ENCODE measurements at regions not wholly inside any gene's neighbourhood (a gene's known extent, or its start where the extent isn't known, plus 50 kb on each side); places are given as distances from the start of the nearest gene placed in this dataset.
"Not testable (repeated sequence)": the region's sequence is repeated elsewhere in the genome, so short reads cannot be mapped to it uniquely, and the experiment has no call there.

DNA sequence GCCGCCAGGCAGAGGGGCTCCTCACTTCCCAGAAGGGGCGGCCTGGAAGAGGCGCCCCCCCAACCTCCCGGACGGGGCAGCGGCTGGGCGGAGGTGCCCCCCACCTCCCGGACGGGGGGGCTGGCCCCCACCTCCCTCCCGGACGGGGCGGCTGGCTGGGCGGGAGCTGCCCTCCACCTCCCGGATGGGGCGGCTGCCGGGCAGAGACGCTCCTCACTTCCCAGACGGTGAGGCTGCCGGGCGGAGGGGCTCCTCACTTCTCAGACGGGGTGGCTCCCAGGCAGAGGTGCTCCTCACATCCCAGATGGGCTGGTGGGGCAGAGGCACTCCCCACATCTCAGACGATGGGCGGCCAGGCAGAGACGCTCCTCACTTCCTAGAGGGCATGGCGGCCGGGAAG is 389.7 kb upstream of the EYS start:
- H3K36me3 ChIP-seq (ENCODE audit: insufficient read depth, low read length) = no peaks in the 10 kb centered on the region
- no peaks in the 10 kb centered on the region for H3K27me3 ChIP-seq (ENCODE audit: insufficient read depth, low read length)
- no peaks in the 10 kb centered on the region for H3K9me3 ChIP-seq (ENCODE audit: low read length)
- no peak overlapping the region for H2AFZ ChIP-seq (ENCODE audit: low read depth, low read length)
- H3K4me1 ChIP-seq (ENCODE audit: insufficient read depth, low read length) = no peaks in the 10 kb centered on the region
- H3K4me3 ChIP-seq (ENCODE audit: low read length) = no peak overlapping the region

DNA sequence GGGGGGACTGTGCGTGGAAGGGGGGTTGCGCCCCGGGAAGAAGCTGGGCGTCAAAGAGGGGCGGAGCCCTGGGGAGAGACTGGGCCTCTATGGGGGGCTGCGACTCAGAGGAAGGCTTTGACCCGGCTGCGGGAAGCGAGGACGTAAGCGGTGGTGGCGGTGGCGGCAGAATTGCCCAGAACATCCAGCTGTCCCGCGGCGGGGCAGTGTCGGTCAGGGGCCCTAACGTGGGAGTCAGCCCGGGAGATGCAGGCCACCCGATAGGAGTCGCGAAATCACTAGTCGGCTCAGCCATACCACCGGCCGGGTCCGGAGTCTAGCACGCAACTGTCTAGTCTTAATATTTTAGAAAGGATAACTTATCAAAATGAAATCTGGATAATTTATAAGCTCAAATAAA is 387.6 kb upstream of the EYS start:
- Histone ChIP-seq H3K27me3 (ENCODE audit: insufficient read depth, low read length) (no peaks in the 10 kb centered on the region), H3K36me3 (ENCODE audit: insufficient read depth, low read length) (no peaks in the 10 kb centered on the region), H3K4me1 (ENCODE audit: insufficient read depth, low read length) (no peaks in the 10 kb centered on the region), H3K4me3 (ENCODE audit: low read length) (no peak overlapping the region), H3K9me3 (ENCODE audit: low read length) (no peaks in the 10 kb centered on the region), H2AFZ (ENCODE audit: low read depth, low read length) (no peak overlapping the region)

DNA sequence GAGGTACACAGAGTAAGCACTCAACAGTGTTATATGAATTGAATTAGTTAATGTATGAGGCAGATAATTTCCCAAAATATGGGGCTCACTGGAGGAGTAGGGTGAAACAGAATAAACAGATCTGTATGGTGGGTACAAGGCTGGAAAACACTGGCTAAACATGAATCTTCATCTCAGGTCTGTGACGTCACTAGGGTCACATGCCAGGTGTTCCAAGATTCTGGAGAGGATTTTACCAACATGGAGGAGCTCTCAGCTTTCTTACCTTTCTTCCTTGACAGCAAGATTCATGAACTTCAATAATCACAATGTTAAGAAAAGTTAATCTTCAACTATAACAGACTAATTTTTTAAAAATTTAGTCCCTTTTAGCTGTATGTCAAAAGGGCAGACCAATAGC is 385.3 kb upstream of the EYS start:
- not testable (repeated sequence) for H3K4me1 ChIP-seq (ENCODE audit: insufficient read depth, low read length); H3K4me3 ChIP-seq (ENCODE audit: low read length); H2AFZ ChIP-seq (ENCODE audit: low read depth, low read length); H3K9me3 ChIP-seq (ENCODE audit: low read length); H3K27me3 ChIP-seq (ENCODE audit: insufficient read depth, low read length); H3K36me3 ChIP-seq (ENCODE audit: insufficient read depth, low read length)

DNA sequence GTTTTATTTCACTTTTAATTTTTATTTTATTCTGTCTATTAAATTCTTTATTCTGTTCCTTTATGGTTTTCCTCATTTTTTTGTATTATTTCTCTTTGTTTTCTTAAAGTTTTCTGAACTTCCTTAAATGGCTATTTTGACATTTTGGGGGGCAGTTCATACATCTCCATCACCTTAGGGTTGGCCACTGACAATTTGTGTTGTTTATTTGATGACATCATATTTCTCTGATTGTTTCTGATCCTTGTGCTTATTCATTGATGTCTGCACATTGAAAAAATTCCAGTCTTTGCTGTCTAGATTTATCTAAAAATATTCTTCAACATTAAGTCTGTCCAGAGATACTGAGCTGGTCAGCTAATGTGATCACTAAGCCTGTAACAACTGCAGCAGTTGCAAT is 379.5 kb upstream of the EYS start:
- H3K4me3 ChIP-seq (ENCODE audit: low read length) = no peak overlapping the region
- peaks cover 8% of the 10 kb centered on the region for H3K9me3 ChIP-seq (ENCODE audit: low read length)
- H3K27me3 ChIP-seq (ENCODE audit: insufficient read depth, low read length) = no peaks in the 10 kb centered on the region
- no peaks in the 10 kb centered on the region for H3K4me1 ChIP-seq (ENCODE audit: insufficient read depth, low read length)
- no peaks in the 10 kb centered on the region for H3K36me3 ChIP-seq (ENCODE audit: insufficient read depth, low read length)
- no peak overlapping the region for H2AFZ ChIP-seq (ENCODE audit: low read depth, low read length)

DNA sequence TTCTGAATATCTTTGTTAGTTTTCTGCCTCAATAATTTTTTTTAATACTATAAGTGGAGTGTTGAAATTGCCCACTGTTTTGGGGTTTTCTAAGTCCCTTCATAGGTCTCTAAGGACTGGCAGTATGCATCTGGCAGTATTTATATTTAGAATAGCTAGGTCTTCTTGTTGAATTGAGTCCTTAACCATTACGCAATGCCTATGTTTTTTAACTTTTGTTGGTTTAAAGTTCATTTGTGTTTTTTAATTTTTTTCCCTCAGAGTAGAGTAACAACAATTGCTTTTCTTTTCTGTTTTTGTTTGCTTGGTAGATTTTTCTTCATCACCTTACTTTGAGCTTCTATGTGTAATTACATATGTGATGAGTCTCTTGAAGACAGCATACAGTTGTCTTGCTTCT is 375.9 kb upstream of the EYS start:
- Histone ChIP-seq H2AFZ (ENCODE audit: low read depth, low read length) (no peak overlapping the region), H3K9me3 (ENCODE audit: low read length) (peaks cover 8% of the 10 kb centered on the region), H3K4me1 (ENCODE audit: insufficient read depth, low read length) (no peaks in the 10 kb centered on the region), H3K27me3 (ENCODE audit: insufficient read depth, low read length) (no peaks in the 10 kb centered on the region), H3K36me3 (ENCODE audit: insufficient read depth, low read length) (no peaks in the 10 kb centered on the region), H3K4me3 (ENCODE audit: low read length) (no peak overlapping the region)

DNA sequence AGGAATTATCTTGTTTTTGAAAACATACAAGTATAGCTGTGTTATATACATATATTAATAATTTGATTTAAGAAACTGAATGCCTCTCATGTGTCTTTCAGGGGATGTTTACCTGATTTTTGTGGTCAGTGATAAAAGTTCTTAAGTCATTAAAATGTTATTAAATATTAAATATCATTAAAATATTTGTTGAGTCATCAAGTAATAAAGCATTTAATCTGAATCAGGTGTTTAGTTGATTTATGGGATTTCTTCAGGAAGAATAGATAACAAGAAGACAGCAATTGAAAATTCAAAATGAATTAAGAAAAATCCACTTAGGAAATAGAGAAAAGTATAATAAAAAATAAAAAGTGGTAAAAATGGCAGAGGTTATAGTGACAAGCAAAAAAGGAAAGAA is 361.9 kb upstream of the EYS start:
- no peak overlapping the region for H2AFZ ChIP-seq (ENCODE audit: low read depth, low read length)
- no peaks in the 10 kb centered on the region for H3K9me3 ChIP-seq (ENCODE audit: low read length)
- H3K36me3 ChIP-seq (ENCODE audit: insufficient read depth, low read length) = no peaks in the 10 kb centered on the region
- H3K4me3 ChIP-seq (ENCODE audit: low read length) = no peak overlapping the region
- no peaks in the 10 kb centered on the region for H3K27me3 ChIP-seq (ENCODE audit: insufficient read depth, low read length)
- no peaks in the 10 kb centered on the region for H3K4me1 ChIP-seq (ENCODE audit: insufficient read depth, low read length)

DNA sequence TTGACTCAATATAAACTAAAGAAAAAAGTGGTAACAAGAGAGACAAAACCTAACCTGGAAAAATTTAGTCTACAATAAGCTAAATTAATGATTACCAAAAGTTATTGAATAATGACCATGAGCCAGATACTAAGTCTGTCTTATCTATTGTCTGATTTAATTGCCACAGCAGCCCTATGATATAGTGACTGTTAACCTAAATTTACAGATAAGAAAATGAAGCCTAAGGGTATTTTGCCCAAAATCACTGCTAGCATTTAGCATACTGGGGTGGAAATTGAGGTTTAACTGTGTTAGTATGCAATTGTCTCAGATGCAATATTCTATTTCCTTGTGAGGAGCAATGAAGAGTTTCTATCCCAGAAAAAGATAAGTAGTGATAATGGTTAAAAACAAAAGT is 361.0 kb upstream of the EYS start:
- H3K4me1 ChIP-seq (ENCODE audit: insufficient read depth, low read length) = no peaks in the 10 kb centered on the region
- H3K9me3 ChIP-seq (ENCODE audit: low read length) = no peaks in the 10 kb centered on the region
- no peaks in the 10 kb centered on the region for H3K27me3 ChIP-seq (ENCODE audit: insufficient read depth, low read length)
- H2AFZ ChIP-seq (ENCODE audit: low read depth, low read length) = no peak overlapping the region
- H3K36me3 ChIP-seq (ENCODE audit: insufficient read depth, low read length) = no peaks in the 10 kb centered on the region
- no peak overlapping the region for H3K4me3 ChIP-seq (ENCODE audit: low read length)

DNA sequence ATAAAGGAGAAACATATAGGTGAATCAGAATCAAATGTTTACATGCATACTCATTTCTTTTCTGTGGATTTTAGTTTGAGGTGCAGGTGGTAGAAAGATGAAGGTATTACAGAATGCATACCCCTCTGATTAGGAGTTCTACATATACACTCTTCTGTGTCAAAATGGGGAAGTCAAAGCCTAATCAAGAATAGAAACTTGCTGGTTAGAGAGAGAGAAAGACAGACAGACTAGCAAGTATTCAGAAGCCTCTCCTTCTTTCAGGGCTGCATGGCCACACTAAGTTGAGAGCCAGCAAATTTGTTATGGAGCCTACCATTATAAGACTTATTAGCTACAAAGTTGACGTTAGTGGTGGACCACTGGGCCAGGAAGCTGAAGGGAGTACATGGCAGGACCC is 358.3 kb upstream of the EYS start:
- H3K27me3 ChIP-seq (ENCODE audit: insufficient read depth, low read length) = no peaks in the 10 kb centered on the region
- H3K4me3 ChIP-seq (ENCODE audit: low read length) = no peak overlapping the region
- no peaks in the 10 kb centered on the region for H3K9me3 ChIP-seq (ENCODE audit: low read length)
- H3K4me1 ChIP-seq (ENCODE audit: insufficient read depth, low read length) = no peaks in the 10 kb centered on the region
- H2AFZ ChIP-seq (ENCODE audit: low read depth, low read length) = no peak overlapping the region
- H3K36me3 ChIP-seq (ENCODE audit: insufficient read depth, low read length) = no peaks in the 10 kb centered on the region

DNA sequence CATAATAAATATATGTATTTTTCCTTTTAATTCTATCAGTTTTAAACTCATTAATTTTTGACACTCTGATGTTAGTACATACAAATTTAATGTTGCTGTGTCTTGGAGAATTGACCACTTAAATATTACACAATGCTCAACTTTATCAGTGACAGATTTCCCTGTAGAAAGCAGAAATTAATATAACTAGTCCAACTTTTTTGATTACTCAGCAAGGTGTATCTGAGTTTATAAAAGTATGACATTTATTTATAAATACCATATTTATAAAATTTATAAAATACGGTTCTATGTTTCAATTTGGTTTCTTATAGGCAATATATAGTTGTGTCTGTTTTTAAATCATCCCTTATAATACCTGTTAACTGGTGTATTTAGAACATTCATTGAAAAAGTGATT is 350.0 kb upstream of the EYS start:
- Histone ChIP-seq H3K4me3 (ENCODE audit: low read length) (no peak overlapping the region), H3K36me3 (ENCODE audit: insufficient read depth, low read length) (no peaks in the 10 kb centered on the region), H3K27me3 (ENCODE audit: insufficient read depth, low read length) (no peaks in the 10 kb centered on the region), H3K4me1 (ENCODE audit: insufficient read depth, low read length) (no peaks in the 10 kb centered on the region), H3K9me3 (ENCODE audit: low read length) (no peaks in the 10 kb centered on the region), H2AFZ (ENCODE audit: low read depth, low read length) (no peak overlapping the region)

DNA sequence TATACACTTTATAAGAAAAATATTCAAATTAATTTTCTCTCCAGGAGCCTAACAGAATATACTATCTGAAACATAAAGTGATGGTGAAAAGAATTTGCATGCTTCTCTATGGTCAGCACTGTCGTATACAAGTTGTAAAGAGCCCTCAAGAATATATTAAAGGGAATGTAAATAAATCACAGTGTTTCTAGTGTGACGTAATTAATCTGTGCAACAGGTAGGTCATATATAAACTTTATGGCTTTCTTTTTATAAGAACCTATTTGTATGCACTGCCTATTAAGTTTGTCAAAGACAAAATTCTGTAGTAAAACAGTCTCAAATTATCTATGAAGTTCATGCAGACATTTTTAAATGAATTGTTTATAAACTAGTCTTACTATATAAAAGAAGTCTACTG is 347.9 kb upstream of the EYS start:
- Histone ChIP-seq H3K9me3 (ENCODE audit: low read length) (no peaks in the 10 kb centered on the region), H2AFZ (ENCODE audit: low read depth, low read length) (no peak overlapping the region), H3K4me3 (ENCODE audit: low read length) (no peak overlapping the region), H3K36me3 (ENCODE audit: insufficient read depth, low read length) (no peaks in the 10 kb centered on the region), H3K4me1 (ENCODE audit: insufficient read depth, low read length) (no peaks in the 10 kb centered on the region), H3K27me3 (ENCODE audit: insufficient read depth, low read length) (no peaks in the 10 kb centered on the region)

DNA sequence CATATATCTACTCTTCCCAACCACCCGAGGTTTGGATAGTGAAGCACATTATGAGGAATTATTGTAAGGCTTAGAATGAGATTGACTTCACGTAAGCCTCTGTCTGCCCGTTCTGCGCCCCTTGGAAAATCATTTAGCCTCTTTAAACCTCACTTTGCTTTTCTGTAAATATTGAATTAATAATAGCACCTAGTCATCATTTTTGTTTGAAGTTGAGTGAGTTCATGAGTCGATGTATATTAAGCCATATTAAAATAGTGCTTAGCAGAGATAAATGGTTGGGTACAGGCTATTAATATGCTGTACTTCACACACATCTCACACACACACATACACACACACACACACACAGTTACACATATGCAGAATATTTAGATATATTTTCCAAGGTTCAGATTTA is 344.8 kb upstream of the EYS start:
- H3K4me1 ChIP-seq (ENCODE audit: insufficient read depth, low read length) = no peaks in the 10 kb centered on the region
- H3K36me3 ChIP-seq (ENCODE audit: insufficient read depth, low read length) = no peaks in the 10 kb centered on the region
- H3K9me3 ChIP-seq (ENCODE audit: low read length) = no peaks in the 10 kb centered on the region

DNA sequence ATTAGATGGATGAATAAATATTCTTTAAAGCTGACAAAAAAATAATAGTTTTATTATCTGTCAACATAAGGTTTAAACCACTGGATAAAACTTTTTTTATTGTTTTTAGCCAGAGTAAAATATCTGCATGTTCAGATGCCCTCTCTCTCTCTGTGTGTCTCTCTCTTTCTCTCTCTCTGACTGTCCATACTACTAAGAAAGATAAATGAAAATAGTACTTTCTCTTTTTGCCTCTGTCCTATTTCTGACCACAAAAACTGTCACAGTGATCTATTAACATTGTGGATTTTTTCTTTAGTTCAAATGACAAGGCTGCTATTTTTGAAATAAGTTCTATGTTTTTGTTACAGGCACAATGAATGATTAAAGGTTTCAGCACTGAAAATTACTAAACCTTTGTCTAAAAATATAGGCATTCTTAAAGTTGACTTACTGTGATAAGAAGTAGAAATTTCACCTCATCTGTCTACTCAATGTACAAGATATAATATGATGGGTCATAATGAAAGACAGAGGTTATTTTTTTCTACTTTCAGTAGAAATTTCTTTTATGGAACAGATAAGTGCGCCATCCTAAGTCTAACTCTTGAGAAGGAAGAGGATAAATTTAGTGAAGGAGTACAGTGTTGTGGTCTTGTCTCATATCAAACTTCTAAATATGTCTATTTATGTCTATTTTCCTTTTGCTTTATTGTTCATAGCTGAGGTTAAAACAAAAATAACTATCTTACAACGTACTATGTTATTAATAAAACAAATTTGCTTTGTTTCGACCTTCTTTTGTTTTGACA is 341.9 kb upstream of the EYS start:
- H3K4me3 ChIP-seq (ENCODE audit: low read length) = no peak overlapping the region
- no peaks in the 10 kb centered on the region for H3K36me3 ChIP-seq (ENCODE audit: insufficient read depth, low read length)
- H2AFZ ChIP-seq (ENCODE audit: low read depth, low read length) = no peak overlapping the region
- H3K27me3 ChIP-seq (ENCODE audit: insufficient read depth, low read length) = no peaks in the 10 kb centered on the region
- H3K9me3 ChIP-seq (ENCODE audit: low read length) = no peaks in the 10 kb centered on the region
- no peaks in the 10 kb centered on the region for H3K4me1 ChIP-seq (ENCODE audit: insufficient read depth, low read length)

More for the DNA sequence above, 344.8 kb upstream of the EYS start:
- no peak overlapping the region for H3K4me3 ChIP-seq (ENCODE audit: low read length)
- no peak overlapping the region for H2AFZ ChIP-seq (ENCODE audit: low read depth, low read length)
- no peaks in the 10 kb centered on the region for H3K27me3 ChIP-seq (ENCODE audit: insufficient read depth, low read length)

DNA sequence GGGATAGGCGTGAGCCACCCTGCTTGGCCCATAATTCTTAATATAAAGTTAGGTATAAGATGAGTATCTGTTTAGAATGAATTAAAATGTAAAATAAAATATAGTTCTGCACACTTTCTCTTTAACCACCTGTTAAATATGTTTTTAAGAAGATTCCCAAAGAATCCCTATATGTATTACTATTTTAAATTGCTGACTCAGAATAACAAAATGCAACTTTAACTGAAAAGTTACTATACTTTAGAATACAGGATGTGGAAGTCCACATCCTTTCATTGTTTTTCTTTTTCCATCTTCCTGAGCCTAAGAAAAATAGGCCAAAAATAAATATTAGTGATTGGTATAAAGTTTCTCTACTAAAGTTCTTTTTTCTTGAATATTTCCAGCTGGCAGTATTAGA is 325.6 kb upstream of the EYS start:
- Histone ChIP-seq H3K27me3 (ENCODE audit: insufficient read depth, low read length) (no peaks in the 10 kb centered on the region), H3K4me3 (ENCODE audit: low read length) (no peak overlapping the region), H3K9me3 (ENCODE audit: low read length) (no peaks in the 10 kb centered on the region)

DNA sequence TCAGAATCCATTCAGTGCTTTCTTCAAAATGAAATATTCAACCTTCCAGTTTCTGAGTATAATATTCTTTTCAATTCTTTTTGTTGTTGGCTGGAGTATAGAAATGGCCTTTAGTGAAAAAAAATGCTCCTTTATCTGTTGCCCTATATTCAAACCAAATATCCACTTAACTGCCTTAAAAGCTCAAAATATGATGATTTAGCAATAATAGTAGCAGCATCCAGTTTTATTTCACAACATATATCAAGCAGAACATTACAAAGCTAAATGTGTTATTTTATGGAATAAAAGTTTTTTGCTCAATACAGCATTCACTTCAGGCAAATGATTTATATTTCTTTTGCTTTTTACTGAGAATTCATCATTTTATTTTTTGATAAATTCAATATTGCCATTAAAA is 322.4 kb upstream of the EYS start:
- H3K27me3 ChIP-seq (ENCODE audit: insufficient read depth, low read length) = no peaks in the 10 kb centered on the region
- H3K4me1 ChIP-seq (ENCODE audit: insufficient read depth, low read length) = no peaks in the 10 kb centered on the region
- no peaks in the 10 kb centered on the region for H3K36me3 ChIP-seq (ENCODE audit: insufficient read depth, low read length)
- H3K4me3 ChIP-seq (ENCODE audit: low read length) = no peak overlapping the region
- no peaks in the 10 kb centered on the region for H3K9me3 ChIP-seq (ENCODE audit: low read length)
- H2AFZ ChIP-seq (ENCODE audit: low read depth, low read length) = no peak overlapping the region

More for the DNA sequence above, 325.6 kb upstream of the EYS start:
- Histone ChIP-seq H3K4me1 (ENCODE audit: insufficient read depth, low read length) (no peaks in the 10 kb centered on the region), H2AFZ (ENCODE audit: low read depth, low read length) (no peak overlapping the region), H3K36me3 (ENCODE audit: insufficient read depth, low read length) (no peaks in the 10 kb centered on the region)
